H7 (cell line): ENCODE measurements at regions not wholly inside any gene's neighbourhood (a gene's known extent, or its start where the extent isn't known, plus 50 kb on each side); places are given as distances from the start of the nearest gene placed in this dataset.
A peak's percentile ranks its signal among the peaks of the same experiment; 100 is the strongest.
"Not testable (repeated sequence)": the region's sequence is repeated elsewhere in the genome, so short reads cannot be mapped to it uniquely, and the experiment has no call there.

Experiments
- DNase-seq: peaks from one replicate; pipeline ENCODE4 v3.0.0; 2012
- H3K27me3 ChIP-seq: 2 replicates; pipeline ENCODE4 v1.6.0; 2011; ENCODE audit warnings: mild to moderate bottlenecking, low read length; ENCODE audit not compliant: control insufficient read depth, insufficient read depth
- H3K36me3 ChIP-seq: replicated peaks from 2 replicates; pipeline ENCODE4 v1.5.1; 2011; ENCODE audit warnings: low read length; ENCODE audit not compliant: control insufficient read depth, insufficient read depth
- H3K4me3 ChIP-seq: 2 replicates; pipeline ENCODE4 v1.5.1; 2011; ENCODE audit warnings: low read depth, mild to moderate bottlenecking, control low read depth, low read length, moderate library complexity; ENCODE audit not compliant: insufficient read depth

DNA sequence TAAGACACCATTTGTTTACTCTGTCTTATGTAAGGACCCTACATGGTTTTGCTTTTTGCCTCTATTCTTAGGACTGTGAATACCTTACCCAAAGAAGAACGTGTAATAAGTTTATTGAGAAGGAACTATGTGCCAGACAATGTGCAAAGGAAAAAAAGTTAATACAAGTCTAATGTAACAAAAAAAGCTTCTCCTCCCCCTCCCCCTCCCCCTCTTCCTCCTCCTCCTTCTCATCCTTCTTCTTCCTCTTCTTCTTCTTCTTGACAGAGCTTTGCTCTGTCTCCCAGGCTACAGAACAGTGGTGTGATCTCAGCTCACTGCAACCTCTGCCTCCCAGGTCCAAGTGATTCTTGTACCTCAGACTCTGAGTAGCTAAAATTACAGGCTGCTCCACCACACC, 50.9 kb upstream of the MITF start:
- DNase-seq: no peak
- Histone ChIP-seq H3K27me3 (peaks cover 22% of the 10 kb centered on the region), H3K4me3 (no peak overlapping the region), H3K36me3 (no peaks in the 10 kb centered on the region)

DNA sequence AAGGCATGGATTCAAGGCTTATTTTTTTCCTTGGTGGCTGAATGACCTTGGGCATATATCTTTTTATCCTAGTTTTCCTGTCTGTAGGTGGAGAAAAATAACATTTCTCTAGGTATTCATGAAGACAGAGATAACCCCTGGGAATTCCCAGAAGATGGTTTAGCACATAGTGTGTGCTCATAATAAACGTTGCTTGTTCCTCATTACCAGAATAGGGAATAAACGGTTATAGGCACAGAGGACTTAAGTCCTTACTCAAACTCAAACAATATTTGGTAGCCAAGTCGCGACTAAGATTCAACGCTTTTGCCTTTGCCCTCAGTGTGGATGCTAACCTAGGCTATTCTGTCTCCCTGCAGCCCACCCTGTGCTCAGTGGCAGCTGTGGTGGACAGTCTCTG, 51.6 kb upstream of the MITF start:
- Histone ChIP-seq H3K36me3 (no peaks in the 10 kb centered on the region), H3K4me3 (no peak overlapping the region), H3K27me3 (peaks cover 25% of the 10 kb centered on the region)
- no peak for DNase-seq

DNA sequence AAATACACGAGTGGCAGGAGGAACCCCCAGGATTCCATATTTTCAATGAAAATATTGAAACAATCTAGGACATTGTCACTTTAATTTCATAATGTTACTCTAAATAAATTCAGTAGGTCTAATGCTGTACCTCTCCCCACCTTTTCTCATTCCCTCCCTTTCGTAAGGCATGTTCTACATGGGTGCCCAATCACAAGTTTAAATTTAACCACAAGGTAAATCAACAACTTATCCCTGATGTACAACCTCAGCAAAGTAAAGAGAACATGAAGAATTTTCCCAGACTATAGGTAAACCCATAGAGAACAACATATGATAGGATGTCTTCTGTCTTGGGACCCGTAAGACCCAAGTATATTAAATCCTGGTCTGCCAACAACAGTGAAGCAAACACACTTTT, 53.2 kb upstream of the MITF start:
- DNase-seq: no peak
- Histone ChIP-seq H3K27me3 (peaks cover 41% of the 10 kb centered on the region), H3K4me3 (no peak overlapping the region), H3K36me3 (no peaks in the 10 kb centered on the region)

DNA sequence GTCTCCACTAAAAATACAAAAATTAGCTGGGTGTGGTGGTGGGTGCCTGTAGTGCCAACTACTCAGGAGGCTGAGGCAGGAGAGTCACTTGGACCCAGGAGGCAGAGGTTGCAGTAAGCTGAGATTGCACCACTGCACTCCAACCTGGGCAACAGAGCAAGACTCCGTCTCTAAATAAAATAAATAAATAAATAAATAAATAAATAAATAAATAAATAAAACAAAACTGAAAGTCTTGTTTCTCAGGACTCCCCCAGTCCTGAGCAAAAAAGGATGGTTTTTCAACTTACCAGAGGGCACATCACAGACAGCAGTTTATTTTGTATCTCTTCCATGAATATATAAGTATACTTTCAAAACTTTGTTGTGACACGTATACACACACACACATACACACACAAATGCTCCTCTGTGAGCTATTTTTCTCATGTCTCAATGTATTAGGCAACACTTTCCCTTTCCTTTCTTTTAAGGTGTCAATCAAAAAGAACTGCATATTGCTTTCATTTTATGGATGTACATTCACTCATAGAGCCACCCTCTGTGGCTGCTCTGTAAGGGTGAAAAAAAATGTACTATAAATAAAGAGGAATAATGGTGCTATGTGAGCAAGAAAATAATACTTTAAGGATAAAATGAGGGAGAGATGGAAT, 54.8 kb upstream of the MITF start:
- peaks cover 46% of the 10 kb centered on the region for H3K27me3 ChIP-seq
- H3K36me3 ChIP-seq: no peaks in the 10 kb centered on the region
- no peak for DNase-seq
- H3K4me3 ChIP-seq: no peak overlapping the region

DNA sequence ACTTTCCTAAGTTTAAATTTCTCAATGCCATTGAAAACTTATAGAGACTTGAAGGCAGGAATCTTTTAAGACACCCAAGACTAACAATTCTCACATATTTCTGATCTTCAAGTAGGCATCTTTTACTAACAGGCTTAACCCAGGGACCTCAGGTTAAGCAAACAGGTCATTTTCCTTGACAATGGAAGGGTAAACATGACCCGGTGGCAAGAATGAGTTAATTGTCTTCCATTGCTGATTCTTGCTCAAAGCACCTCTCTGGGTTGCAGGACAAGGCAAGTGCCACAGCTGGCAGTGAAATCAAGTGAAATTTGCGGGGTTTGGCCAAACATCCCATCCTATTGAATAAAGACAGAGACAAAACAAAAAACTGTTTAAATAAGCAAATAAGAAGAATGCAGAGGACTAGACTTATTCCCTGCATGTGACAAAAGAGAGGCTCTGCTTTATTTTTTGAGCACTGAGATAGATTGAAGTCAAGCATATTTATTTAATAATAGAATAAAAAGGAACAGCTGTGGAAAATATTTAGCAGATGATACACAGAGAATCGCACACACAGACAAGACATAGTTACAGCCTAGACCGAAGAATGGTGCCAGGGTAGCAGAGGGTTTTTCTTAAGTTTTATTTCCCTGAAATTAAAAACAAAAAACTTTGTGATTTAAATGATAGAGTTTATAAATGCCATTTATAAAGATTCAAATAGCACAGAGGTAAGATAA, 56.0 kb upstream of the MITF start:
- Histone ChIP-seq H3K36me3 (no peaks in the 10 kb centered on the region), H3K27me3 (peaks cover 45% of the 10 kb centered on the region), H3K4me3 (no peak overlapping the region)
- peak; percentile 58 for DNase-seq

DNA sequence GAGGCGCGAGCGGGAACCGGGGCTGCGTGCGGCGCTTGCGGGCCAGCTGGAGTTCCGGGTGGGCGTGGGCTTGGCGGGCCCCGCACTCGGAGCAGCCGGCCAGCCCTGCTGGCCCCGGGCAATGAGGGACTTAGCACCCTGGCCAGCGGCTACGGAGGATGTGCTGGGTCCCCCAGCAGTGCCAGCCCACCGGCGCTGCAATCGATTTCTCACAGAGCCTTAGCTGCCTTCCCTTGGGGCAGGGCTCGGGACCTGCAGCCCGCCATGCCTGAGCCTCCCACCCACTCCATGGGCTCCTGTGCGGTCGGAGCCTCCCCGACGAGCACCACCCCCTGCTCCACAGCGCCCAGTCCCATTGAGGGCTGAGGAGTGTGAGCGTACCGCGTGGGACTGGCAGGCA, 61.8 kb upstream of the MITF start:
- H3K36me3 ChIP-seq, H3K4me3 ChIP-seq, DNase-seq: not testable (repeated sequence)
- peaks cover 21% of the 10 kb centered on the region for H3K27me3 ChIP-seq

DNA sequence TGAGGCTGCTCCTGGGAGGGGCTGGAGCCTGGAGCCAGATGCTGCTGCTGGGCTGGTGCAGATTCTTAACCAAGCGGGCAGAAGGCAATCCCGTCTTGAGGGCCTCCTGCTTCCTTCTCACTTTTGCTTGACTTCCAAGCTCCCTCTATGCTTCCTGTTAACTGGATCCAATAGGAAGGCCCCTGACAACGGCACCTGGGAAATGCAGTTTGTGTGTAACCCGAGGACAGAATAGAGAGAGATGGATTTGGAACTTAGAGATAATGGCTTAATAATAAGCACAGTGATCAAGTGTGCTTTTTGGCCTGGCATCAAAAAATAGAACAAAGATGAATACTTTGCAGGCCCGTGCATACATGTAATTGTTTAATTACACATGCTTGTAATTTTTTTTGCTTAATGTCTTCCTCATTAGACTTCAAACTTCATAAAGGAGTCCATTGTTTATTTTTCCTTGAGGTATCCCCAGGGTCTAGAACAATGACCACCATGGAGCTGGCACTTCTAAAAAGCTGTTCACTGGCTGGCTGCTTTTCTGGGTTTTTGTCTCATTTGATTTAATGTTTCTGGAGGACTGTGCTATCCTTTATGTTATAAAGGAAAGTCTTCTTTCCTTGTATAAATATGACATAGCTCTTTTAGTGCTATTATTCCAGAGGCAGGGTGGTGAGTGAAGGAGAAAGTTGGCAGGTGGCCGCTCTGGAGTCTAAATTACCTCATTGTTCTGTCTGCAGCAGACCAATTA, 63.3 kb upstream of the MITF start:
- Histone ChIP-seq H3K4me3 (no peak overlapping the region), H3K36me3 (no peaks in the 10 kb centered on the region), H3K27me3 (peaks cover 6% of the 10 kb centered on the region)
- no peak for DNase-seq

DNA sequence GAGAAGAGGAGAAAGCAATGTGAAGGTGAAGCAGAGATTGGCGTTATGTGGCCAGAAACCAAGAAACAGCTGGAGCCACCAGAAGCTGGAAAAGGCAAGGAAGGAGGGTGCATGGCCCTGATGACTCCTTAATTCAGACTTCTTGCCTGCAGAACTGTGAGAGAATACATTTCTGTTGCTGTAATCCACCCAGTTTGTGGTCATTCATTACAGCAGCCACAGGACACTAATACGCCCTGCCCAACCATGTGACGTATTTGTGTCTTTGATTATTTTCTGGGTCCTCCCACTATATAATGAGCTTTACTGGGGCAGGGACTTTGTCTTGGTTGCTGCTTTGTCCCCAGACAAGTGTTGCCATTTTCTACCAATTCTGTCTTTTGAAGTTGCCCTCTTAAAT, 64.5 kb upstream of the MITF start:
- DNase-seq: no peak
- Histone ChIP-seq H3K36me3 (no peaks in the 10 kb centered on the region), H3K27me3 (no peaks in the 10 kb centered on the region), H3K4me3 (no peak overlapping the region)

DNA sequence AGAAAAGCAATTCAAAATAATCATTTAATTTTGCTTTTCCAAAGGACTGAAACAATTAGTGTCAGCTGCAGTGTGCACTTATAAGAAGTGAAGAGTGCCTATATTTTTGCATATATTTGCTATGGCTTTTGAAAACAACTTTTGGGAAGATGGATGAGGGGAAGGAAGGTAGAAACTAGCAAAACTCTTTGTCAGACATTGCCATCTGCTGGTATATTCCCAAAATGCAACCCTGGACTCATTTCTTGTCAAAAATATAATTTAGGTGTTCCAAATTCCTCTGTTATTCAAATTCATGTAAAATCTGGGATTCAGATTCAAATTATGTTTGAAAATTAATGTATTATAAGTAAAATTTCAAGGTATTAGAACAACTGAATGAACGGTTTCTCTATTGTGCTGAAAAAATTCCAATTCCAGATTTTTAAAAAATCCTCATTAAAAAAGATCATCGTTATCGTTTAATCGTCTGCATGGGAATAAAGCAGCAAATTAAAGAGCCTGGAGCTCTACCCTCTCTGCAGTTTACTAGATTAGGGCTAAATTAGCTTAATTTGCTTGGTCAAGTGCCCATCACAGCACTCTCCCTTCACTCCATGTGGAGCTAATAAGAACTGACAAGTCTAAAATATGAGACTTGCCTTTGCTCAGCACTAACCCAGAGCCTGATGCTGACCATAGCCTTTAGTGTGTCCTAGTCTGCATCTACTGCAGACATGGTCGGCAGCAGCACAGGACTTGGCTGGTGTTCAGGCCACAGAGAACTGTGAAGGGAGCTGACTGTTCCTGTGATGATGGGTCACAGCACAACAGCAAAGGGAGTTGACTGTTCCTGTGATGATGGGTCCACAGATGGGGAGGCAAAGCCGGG, 67.9 kb upstream of the MITF start:
- no peaks in the 10 kb centered on the region for H3K36me3 ChIP-seq
- H3K27me3 ChIP-seq: no peaks in the 10 kb centered on the region
- peak; percentile 52 for DNase-seq
- H3K4me3 ChIP-seq: no peak overlapping the region

DNA sequence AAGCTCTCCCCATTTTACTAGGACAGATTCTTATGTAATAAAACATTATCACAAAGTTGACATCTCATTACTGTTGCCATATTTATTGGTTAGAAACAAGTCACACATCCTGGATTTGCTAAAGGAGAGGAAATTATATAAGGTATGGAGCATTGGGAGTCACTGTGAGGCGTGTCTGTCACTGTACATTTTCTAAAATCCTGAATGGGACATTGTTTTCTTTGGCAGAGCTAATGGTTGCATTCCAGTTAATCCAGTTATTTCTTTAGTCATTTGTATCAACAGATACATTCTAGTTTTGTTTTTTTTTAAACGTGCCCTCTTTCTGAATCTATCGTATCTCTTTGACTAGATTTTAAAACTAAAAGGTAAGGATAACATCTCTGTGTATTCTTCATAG, 70.2 kb upstream of the MITF start:
- no peak for DNase-seq

DNA sequence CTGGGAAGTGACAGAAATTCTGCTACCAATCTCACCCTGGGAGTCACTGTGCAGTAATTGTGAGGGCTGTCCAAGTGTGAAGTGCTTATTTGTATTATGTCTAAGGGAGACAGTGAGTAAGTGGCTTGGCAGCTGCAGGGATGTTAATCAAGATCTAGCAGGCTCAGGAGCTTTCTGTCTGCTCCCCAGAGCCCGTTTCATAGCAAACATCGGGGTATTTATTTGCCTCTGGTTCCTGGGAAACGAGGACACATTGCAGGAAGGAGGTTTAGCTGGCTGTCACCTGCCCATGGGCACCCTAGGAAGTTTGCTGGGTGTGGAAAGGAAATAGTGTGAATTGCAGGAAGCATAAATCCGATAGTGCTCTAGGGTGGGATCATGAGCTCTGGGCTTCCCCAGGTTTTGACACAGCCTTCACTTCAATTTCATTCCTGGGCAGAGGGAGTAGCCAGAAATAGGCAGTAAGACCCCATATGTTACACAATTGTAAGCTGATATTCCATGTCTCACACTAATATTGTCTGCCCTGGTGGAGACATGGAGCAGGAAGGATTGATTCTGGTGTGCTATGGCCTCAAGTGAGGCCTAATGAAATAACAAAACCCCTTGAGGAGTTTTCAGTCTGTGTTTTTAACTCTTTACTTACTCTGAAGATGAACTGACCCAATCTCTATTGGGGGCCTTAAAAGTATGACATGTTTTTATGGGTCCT, 74.1 kb upstream of the MITF start:
- Histone ChIP-seq H3K4me3 (no peak overlapping the region), H3K27me3 (no peaks in the 10 kb centered on the region), H3K36me3 (no peaks in the 10 kb centered on the region)
- no peak for DNase-seq

More for the DNA sequence above, 70.2 kb upstream of the MITF start:
- Histone ChIP-seq H3K4me3 (no peak overlapping the region), H3K27me3 (no peaks in the 10 kb centered on the region), H3K36me3 (no peaks in the 10 kb centered on the region)

DNA sequence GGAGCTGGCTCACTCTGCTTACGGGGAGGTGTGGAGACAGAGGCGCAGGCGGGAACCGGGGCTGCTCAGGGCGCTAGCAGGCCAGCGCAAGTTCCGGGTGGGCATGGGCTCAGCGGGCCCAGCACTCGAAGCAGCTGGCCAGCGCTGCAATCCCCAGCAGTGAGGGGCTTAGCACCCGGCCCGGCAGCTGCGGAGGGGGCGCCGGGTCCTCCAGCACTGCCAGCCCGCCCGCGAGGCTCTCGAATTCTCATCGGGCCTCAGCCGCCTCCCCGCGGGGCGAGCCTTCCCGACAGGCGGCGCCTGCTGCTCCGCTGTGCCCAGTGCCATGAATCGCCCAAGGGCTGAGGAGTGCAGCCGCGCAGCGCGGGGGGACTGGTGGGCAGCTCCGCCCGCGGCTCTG, 78.6 kb upstream of the MITF start:
- Histone ChIP-seq H3K36me3 (no peaks in the 10 kb centered on the region), H3K27me3 (no peaks in the 10 kb centered on the region), H3K4me3 (no peak overlapping the region)
- no peak for DNase-seq

DNA sequence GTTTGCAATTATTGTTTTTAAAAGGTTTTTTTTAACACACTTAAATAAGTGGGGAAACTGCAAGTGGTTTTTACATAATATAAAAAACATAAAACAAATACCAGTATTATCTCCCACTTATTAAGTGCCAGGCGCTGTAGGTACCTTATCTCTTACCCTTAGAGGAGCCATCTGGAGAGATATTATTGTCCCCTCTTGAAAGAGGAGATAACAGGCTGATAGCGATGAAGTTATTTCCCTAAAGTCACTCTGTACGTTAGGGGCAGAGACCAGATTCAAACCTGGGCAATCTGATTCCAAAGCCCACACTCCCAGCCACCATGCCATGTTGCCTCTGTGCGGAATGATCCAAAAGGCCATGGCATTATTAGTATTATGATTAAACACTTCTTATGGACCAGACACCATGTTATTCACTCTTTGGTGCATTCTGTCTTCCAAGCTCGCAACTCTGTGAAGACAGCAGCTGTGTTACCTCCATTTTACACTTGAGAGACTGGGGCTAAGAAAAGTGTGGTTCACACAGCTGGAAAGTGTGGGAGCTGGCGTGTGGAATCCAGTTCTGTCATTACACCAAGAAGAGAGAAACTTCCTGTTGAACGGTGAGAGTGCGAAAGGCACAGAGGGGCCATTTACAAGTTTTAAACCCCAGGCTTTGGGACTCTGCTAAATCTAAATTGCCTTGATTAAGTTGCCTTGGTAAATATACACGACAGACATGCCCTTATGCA, 79.9 kb upstream of the MITF start:
- Histone ChIP-seq H3K27me3 (no peaks in the 10 kb centered on the region), H3K4me3 (no peak overlapping the region), H3K36me3 (no peaks in the 10 kb centered on the region)
- DNase-seq: no peak
